Embryonic facial prominence (tissue), 1 donor: ENCODE measurements at regions not wholly inside any gene's neighbourhood (a gene's known extent, or its start where the extent isn't known, plus 50 kb on each side); places are given as distances from the start of the nearest gene placed in this dataset.

ENCODE experiments used
- DNase-seq: peaks from one replicate; pipeline ENCODE4 v3.0.0-alpha.2; 2016; ENCODE audit errors: extremely low spot score

DNA sequence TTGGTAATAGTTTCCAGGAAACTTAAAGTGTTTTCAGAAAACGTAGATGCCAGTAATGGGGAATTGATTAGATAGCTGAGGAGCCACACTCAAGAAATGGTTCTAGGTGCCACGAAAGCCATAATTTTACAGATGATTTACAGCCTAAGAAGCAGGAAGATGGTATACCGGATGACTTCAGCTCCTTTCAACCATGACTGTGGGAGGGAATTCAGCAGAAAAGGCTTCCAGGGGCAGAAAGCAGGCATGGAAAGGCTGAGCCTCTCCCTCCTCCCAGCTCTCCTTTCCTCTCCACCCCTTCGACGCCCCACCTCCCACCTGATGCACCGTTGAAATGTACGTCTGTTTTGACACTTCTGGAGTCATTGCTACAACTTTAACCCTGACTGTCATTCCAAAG is 68.6 kb upstream of the SMIM21 start:
- DNase-seq: no peak

GRCh38 chr18:75492852-75493251 is 65.3 kb upstream of the SMIM21 start:
- no peak for DNase-seq

DNA sequence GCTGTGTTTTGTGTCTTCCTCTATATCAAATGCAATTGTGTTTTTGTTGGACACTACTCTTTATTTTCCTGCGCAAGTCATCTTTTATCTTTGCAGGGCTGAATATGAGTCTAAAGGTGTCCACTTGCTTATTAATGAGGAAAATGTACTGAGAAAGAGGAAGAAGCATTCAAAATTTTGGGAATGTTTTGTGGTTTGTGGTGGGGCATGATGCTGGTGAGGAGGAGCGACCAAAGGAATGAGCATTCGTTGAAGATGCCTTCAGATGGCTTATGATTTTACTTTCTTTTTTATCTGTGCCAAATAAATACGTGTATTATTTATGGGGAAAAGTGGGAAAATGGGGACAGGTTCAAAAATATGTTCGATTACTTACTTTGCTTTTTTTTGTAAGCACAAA is 63.9 kb upstream of the SMIM21 start:
- no peak for DNase-seq

DNA sequence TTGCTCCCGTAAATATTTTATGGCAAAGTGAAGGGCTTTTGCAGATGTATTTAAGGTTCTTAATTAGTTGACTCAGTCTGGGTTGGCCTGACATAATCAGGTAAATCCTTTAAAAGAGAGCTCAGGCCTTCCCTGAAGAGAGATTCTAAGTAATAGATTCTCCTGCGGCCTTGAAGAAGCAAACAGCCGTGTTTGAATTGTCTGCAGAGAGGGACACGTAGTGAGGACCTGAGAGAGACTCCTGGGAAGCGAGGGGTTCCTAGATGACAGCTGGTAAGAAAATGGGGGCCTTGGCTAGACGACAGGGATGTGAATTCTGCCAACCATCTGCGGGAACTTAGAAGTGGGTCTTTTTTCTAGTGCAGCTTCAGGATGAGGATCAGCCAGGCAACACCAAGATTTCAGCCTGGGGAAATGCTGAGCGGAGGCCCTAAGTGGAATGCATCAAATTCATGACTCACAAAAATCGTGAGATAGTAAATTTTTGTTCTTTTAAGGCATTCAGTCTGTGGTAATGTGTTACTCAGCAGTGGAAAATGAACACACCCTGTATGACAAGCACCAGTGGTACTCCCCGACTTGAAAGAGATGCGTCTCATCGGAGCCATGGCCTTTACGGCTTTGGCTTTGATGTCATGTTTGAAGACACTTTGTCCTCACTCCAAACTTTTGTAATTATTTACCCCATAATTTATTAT is 62.1 kb upstream of the SMIM21 start:
- no peak for DNase-seq

GRCh38 chr18:75483662-75484061 is 56.2 kb upstream of the SMIM21 start:
- DNase-seq: no peak

DNA sequence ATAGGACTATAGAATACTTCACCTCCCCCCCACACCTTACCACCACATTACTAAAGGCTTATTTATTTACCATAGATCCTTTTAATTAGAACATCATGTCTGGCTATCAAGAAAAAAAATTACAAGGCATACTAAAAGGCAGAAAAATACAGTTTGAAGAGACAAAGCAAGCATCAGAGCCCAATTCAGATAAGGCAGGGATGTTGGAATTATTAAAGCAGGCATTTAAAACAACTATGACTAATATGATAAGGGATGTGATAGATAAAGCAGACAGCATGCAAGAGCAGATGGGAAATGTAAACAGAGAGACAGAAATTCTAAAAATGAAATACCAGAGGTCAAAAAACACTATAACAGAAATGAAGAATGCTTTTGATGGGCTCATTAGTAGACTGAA is 55.4 kb upstream of the SMIM21 start:
- no peak for DNase-seq

GRCh38 chr18:75480487-75480886 is 53.0 kb upstream of the SMIM21 start:
- no peak for DNase-seq

- no peak for DNase-seq
These were observed 51.7 kb upstream of the SMIM21 start for GRCh38 chr18:75478996-75479880.

DNA sequence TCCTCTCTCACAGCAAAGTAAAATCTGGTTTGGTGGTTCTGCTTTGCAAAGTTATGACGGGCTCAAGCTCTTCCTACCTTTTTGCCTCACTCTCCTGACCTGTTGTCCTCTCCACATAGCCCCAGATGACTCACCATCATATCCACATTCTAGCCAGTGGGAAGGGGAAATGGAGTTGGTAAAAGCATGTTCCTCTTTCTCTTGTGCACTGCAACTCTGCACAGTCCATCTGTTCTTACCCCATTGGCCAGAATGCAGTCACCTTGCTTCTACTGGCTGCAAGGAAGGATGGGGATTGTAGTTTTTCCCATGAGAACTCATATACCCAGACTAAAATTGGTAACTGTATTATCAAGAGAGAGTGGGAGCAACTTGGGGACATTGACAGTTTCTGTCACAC is 50.4 kb upstream of the SMIM21 start:
- no peak for DNase-seq
